Large intestine (tissue), 3 donors: ENCODE measurements at regions not wholly inside any gene's neighbourhood (a gene's known extent, or its start where the extent isn't known, plus 50 kb on each side); places are given as distances from the start of the nearest gene placed in this dataset.
"Not testable (repeated sequence)": the region's sequence is repeated elsewhere in the genome, so short reads cannot be mapped to it uniquely, and the experiment has no call there.

Experiments used
- DNase-seq, 2 donors: peaks; one replicate each; pipeline versions ENCODE4 v3.0.0 to v3.0.0-alpha.2; 2013
- H3K27ac ChIP-seq: one replicate; pipeline ENCODE4 v1.5.1; 2013; ENCODE audit warnings: low read length
- H3K27me3 ChIP-seq: 2 replicates; pipeline ENCODE4 v1.6.1; 2013; ENCODE audit warnings: low read length; ENCODE audit not compliant: control insufficient read depth, insufficient read depth
- H3K36me3 ChIP-seq: 2 replicates; pipeline ENCODE4 v1.6.1; 2013; ENCODE audit warnings: low read length; ENCODE audit not compliant: control insufficient read depth, insufficient read depth
- H3K4me1 ChIP-seq: one replicate; pipeline ENCODE4 v1.6.1; 2013; ENCODE audit warnings: low read length; ENCODE audit not compliant: control insufficient read depth, insufficient read depth
- H3K4me3 ChIP-seq: one replicate; pipeline ENCODE4 v1.5.1; 2013; ENCODE audit warnings: low read length
- H3K9me3 ChIP-seq: one replicate; pipeline ENCODE4 v1.6.1; 2013; ENCODE audit warnings: mild to moderate bottlenecking, low read depth, low read length, moderate library complexity; ENCODE audit not compliant: control insufficient read depth
- WGBS: methylation state at CpG from one replicate; pipeline ENCODE4 v1.1.5; 2013; ENCODE audit warnings: low lambda C conversion rate; ENCODE audit not compliant: insufficient coverage; 5-methylcytosine and 5-hydroxymethylcytosine counted together

GRCh38 chr5:17121776-17122175 is 95.7 kb upstream of the BASP1 start:
- H3K4me3 ChIP-seq, result no peak overlapping the region
- H3K9me3 ChIP-seq, result no peaks in the 10 kb centered on the region
- H3K4me1 ChIP-seq, result no peaks in the 10 kb centered on the region
- no peaks in the 10 kb centered on the region for H3K36me3 ChIP-seq
- no peak for DNase-seq
- WGBS, result no CpG with 5 or more reads among the region's 3 CpGs
- no peak overlapping the region for H3K27ac ChIP-seq
- no peaks in the 10 kb centered on the region for H3K27me3 ChIP-seq

- H3K4me3 ChIP-seq, result no peak overlapping the region
- no peaks in the 10 kb centered on the region for H3K27me3 ChIP-seq
- no peaks in the 10 kb centered on the region for H3K4me1 ChIP-seq
- WGBS, result no CpG with 5 or more reads among the region's 5 CpGs
- H3K36me3 ChIP-seq, result no peaks in the 10 kb centered on the region
- no peaks in the 10 kb centered on the region for H3K9me3 ChIP-seq
- DNase-seq, result no peak
- H3K27ac ChIP-seq, result no peak overlapping the region
Observed at GRCh38 chr5:17123010-17123409, 94.4 kb upstream of the BASP1 start.

- H3K4me3 ChIP-seq, H3K4me1 ChIP-seq, H3K27me3 ChIP-seq, H3K27ac ChIP-seq, H3K36me3 ChIP-seq, DNase-seq, H3K9me3 ChIP-seq: not testable (repeated sequence)
- WGBS, result no CpG with 5 or more reads among the region's 3 CpGs
Observed at GRCh38 chr5:17123773-17124172, 93.7 kb upstream of the BASP1 start.

GRCh38 chr5:17127743-17128231 is 89.6 kb upstream of the BASP1 start:
- Histone ChIP-seq H3K27ac (no peak overlapping the region), H3K4me1 (no peaks in the 10 kb centered on the region), H3K36me3 (no peaks in the 10 kb centered on the region), H3K27me3 (no peaks in the 10 kb centered on the region), H3K9me3 (no peaks in the 10 kb centered on the region), H3K4me3 (no peak overlapping the region)
- no peak for DNase-seq
- WGBS, result 82% methylated on average over 3 of the region's 8 CpGs

GRCh38 chr5:17129093-17129849 is 88.2 kb upstream of the BASP1 start:
- Histone ChIP-seq H3K4me3 (no peak overlapping the region), H3K27me3 (no peaks in the 10 kb centered on the region), H3K27ac (no peak overlapping the region), H3K4me1 (no peaks in the 10 kb centered on the region), H3K36me3 (no peaks in the 10 kb centered on the region), H3K9me3 (no peaks in the 10 kb centered on the region)
- DNase-seq, result no peak
- 100% methylated on average over 1 of the region's 14 CpGs for WGBS

GRCh38 chr5:17130302-17130701 is 87.1 kb upstream of the BASP1 start:
- H3K36me3 ChIP-seq, H3K4me1 ChIP-seq, H3K27me3 ChIP-seq, H3K9me3 ChIP-seq, DNase-seq, H3K4me3 ChIP-seq, H3K27ac ChIP-seq: not testable (repeated sequence)
- WGBS, result no CpG with 5 or more reads among the region's 9 CpGs

- H3K27ac ChIP-seq, result no peak overlapping the region
- H3K4me3 ChIP-seq, result no peak overlapping the region
- WGBS, result 67% methylated on average over 3 of the region's 4 CpGs
- no peak for DNase-seq
- no peaks in the 10 kb centered on the region for H3K27me3 ChIP-seq
- H3K4me1 ChIP-seq, result no peaks in the 10 kb centered on the region
- H3K36me3 ChIP-seq, result no peaks in the 10 kb centered on the region
- H3K9me3 ChIP-seq, result no peaks in the 10 kb centered on the region
Observed at GRCh38 chr5:17132444-17133083, 84.9 kb upstream of the BASP1 start.

GRCh38 chr5:17135050-17135449 is 82.4 kb upstream of the BASP1 start:
- DNase-seq, result no peak
- H3K27ac ChIP-seq, result no peak overlapping the region
- WGBS, result no CpG with 5 or more reads among the region's 3 CpGs

GRCh38 chr5:17143335-17143734 is 74.1 kb upstream of the BASP1 start:
- H3K36me3 ChIP-seq, result no peaks in the 10 kb centered on the region
- no CpG with 5 or more reads among the region's 7 CpGs for WGBS
- no peaks in the 10 kb centered on the region for H3K27me3 ChIP-seq
- H3K4me1 ChIP-seq, result no peaks in the 10 kb centered on the region
- peak in 1 of 2 donors; percentile 44 for DNase-seq
- H3K9me3 ChIP-seq, result no peaks in the 10 kb centered on the region
- H3K27ac ChIP-seq, result no peak overlapping the region
- H3K4me3 ChIP-seq, result no peak overlapping the region

More at GRCh38 chr5:17135050-17135449, 82.4 kb upstream of the BASP1 start:
- no peaks in the 10 kb centered on the region for H3K9me3 ChIP-seq
- H3K4me1 ChIP-seq, result no peaks in the 10 kb centered on the region
- no peak overlapping the region for H3K4me3 ChIP-seq
- no peaks in the 10 kb centered on the region for H3K36me3 ChIP-seq
- H3K27me3 ChIP-seq, result no peaks in the 10 kb centered on the region

- 100% methylated on average over 2 of the region's 5 CpGs for WGBS
- Histone ChIP-seq H3K27ac (no peak overlapping the region), H3K4me1 (no peaks in the 10 kb centered on the region), H3K4me3 (no peak overlapping the region), H3K27me3 (no peaks in the 10 kb centered on the region), H3K9me3 (no peaks in the 10 kb centered on the region), H3K36me3 (no peaks in the 10 kb centered on the region)
- no peak for DNase-seq
Observed at GRCh38 chr5:17146280-17146841, 71.1 kb upstream of the BASP1 start.
